HepG2 (cell line): ENCODE measurements at regions not wholly inside any gene's neighbourhood (a gene's known extent, or its start where the extent isn't known, plus 50 kb on each side); places are given as distances from the start of the nearest gene placed in this dataset.

Experiments
- ARID3A ChIP-seq: IDR thresholded peaks from 2 replicates; pipeline ENCODE4 v1.6.1; 2012; ENCODE audit warnings: low read depth, low read length, improper control_type of control experiment
- CREB3 ChIP-seq: sonication (generic); formaldehyde crosslinking; IDR thresholded peaks from 2 replicates; pipeline ENCODE4 v1.5.0; 2020; ENCODE audit warnings: missing genetic modification reagents
- DNMT1 ChIP-seq: sonication (generic); formaldehyde crosslinking; IDR thresholded peaks from 2 replicates; pipeline ENCODE4 v1.5.1; 2020; ENCODE audit warnings: mild to moderate bottlenecking, missing genetic modification reagents
- MBNL3 ChIP-seq: fragments of 250-450 bp; sonication (Bioruptor Pico); conservative IDR thresholded peaks from 2 replicates; pipeline ENCODE4 v1.8.0; 2022; ENCODE audit warnings: mild to moderate bottlenecking, inconsistent platforms
- PAX8 ChIP-seq: sonication (generic); formaldehyde crosslinking; IDR thresholded peaks from 2 replicates; pipeline ENCODE4 v1.8.0; 2022; ENCODE audit warnings: mild to moderate bottlenecking, missing genetic modification reagents, borderline replicate concordance
- SOX6 ChIP-seq, 2 experiments: fragments of 450-650 bp in 1 of 2; sonication (generic) in 1 of 2; formaldehyde crosslinking in 1 of 2; IDR thresholded peaks; 2 replicates each; pipeline versions ENCODE4 v1.4.0 to v1.6.1; 2017 to 2020; ENCODE audit warnings: antibody characterized with exemption in 1 of 2, mild to moderate bottlenecking in 1 of 2, missing genetic modification reagents in 1 of 2
- THAP7 ChIP-seq: sonication (generic); formaldehyde crosslinking; IDR thresholded peaks from 2 replicates; pipeline ENCODE4 v1.8.1; 2023; ENCODE audit warnings: mild to moderate bottlenecking, missing genetic modification reagents
- ZNF674 ChIP-seq: sonication (generic); formaldehyde crosslinking; IDR thresholded peaks from 2 replicates; pipeline ENCODE4 v1.5.0; 2020; ENCODE audit warnings: low read depth, mild to moderate bottlenecking, missing genetic modification reagents
- ZNF770 ChIP-seq: sonication (generic); formaldehyde crosslinking; IDR thresholded peaks from 2 replicates; pipeline ENCODE4 v1.5.0; 2020; ENCODE audit warnings: mild to moderate bottlenecking, missing genetic modification reagents
- ZNF839 ChIP-seq: sonication (generic); formaldehyde crosslinking; IDR thresholded peaks from 2 replicates; pipeline ENCODE4 v1.4.0; 2020; ENCODE audit warnings: missing genetic modification reagents, mild to moderate bottlenecking, borderline replicate concordance
- ZNF883 ChIP-seq: sonication (generic); formaldehyde crosslinking; IDR thresholded peaks from 2 replicates; pipeline ENCODE4 v1.5.1; 2020; ENCODE audit warnings: mild to moderate bottlenecking, missing genetic modification reagents; ENCODE audit errors: not compliant biosample characterization

GRCh38 chr18:34114996-34115395 lies 109.7 kb downstream of the NOL4 start (continued):
- TF ChIP-seq CREB3 (CRISPR knock-in tag) = no peak
- no peak for TF ChIP-seq ZNF770 (CRISPR knock-in tag)
- TF ChIP-seq ZNF839 (CRISPR knock-in tag) = no peak
- TF ChIP-seq SOX6 (IDR thresholded peaks at IDR 0.05) = no peak
- TF ChIP-seq SOX6 (CRISPR knock-in tag; IDR thresholded peaks at IDR 0.05) = no peak
- TF ChIP-seq ARID3A = no peak
- no peak for TF ChIP-seq THAP7 (CRISPR knock-in tag)
- no peak for TF ChIP-seq PAX8 (CRISPR knock-in tag)
- no peak for TF ChIP-seq DNMT1 (CRISPR knock-in tag)
- no peak for TF ChIP-seq ZNF883 (CRISPR knock-in tag)
- TF ChIP-seq ZNF674 = no peak
- TF ChIP-seq MBNL3 (CRISPR knock-in tag) = no peak
- TF ChIP-seq, all 625 proteins: peak for 0
